ENCODE measurements at regions not wholly inside any gene's neighbourhood (a gene's known extent, or its start where the extent isn't known, plus 50 kb on each side); places are given as distances from the start of the nearest gene placed in this dataset.

GRCh38 chr14:56718312-56718711, 92.0 kb downstream of the OTX2 start:
- H3K27me3 ChIP-seq: no peaks in the 10 kb centered on the region
- H3K27ac ChIP-seq: no peak overlapping the region
- intact Hi-C loops (cut with DNase I; ENCODE audit: low total_unique reads): no loop called here
- TF ChIP-seq, protein P1, sequence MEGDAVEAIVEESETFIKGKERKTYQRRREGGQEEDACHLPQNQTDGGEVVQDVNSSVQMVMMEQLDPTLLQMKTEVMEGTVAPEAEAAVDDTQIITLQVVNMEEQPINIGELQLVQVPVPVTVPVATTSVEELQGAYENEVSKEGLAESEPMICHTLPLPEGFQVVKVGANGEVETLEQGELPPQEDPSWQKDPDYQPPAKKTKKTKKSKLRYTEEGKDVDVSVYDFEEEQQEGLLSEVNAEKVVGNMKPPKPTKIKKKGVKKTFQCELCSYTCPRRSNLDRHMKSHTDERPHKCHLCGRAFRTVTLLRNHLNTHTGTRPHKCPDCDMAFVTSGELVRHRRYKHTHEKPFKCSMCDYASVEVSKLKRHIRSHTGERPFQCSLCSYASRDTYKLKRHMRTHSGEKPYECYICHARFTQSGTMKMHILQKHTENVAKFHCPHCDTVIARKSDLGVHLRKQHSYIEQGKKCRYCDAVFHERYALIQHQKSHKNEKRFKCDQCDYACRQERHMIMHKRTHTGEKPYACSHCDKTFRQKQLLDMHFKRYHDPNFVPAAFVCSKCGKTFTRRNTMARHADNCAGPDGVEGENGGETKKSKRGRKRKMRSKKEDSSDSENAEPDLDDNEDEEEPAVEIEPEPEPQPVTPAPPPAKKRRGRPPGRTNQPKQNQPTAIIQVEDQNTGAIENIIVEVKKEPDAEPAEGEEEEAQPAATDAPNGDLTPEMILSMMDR (IDR thresholded peaks at IDR 0.05): no peak
- no peaks in the 10 kb centered on the region for H3K36me3 ChIP-seq
- no peak overlapping the region for H3K4me3 ChIP-seq
- no peak for DNase-seq
- H3K4me1 ChIP-seq: no peaks in the 10 kb centered on the region
- no peaks in the 10 kb centered on the region for H3K9me3 ChIP-seq

- Histone ChIP-seq H3K4me3 (no peak overlapping the region), H3K27ac (no peak overlapping the region), H3K9me3 (no peaks in the 10 kb centered on the region), H3K27me3 (peaks cover 0 to 2% of the 10 kb centered on the region in 2 donors), H3K4me1 (no peaks in the 10 kb centered on the region), H3K36me3 (no peaks in the 10 kb centered on the region)
- TF ChIP-seq, protein P1 (IDR thresholded peaks at IDR 0.05): no peak
- intact Hi-C loops (cut with DNase I; ENCODE audit: low total_unique reads): no loop called here
- DNase-seq: no peak
These were observed 93.6 kb downstream of the OTX2 start for GRCh38 chr14:56716705-56717104.

- H3K4me3 ChIP-seq: no peak overlapping the region
- peaks cover 0 to 2% of the 10 kb centered on the region in 2 donors for H3K27me3 ChIP-seq
- intact Hi-C loops (cut with DNase I; ENCODE audit: low total_unique reads): no loop called here
- TF ChIP-seq, protein P1 (IDR thresholded peaks at IDR 0.05): no peak
- no peak overlapping the region for H3K27ac ChIP-seq
- no peaks in the 10 kb centered on the region for H3K4me1 ChIP-seq
- DNase-seq: no peak
- no peaks in the 10 kb centered on the region for H3K36me3 ChIP-seq
- H3K9me3 ChIP-seq: no peaks in the 10 kb centered on the region
These were observed 94.3 kb downstream of the OTX2 start for GRCh38 chr14:56715938-56716337.

DNA sequence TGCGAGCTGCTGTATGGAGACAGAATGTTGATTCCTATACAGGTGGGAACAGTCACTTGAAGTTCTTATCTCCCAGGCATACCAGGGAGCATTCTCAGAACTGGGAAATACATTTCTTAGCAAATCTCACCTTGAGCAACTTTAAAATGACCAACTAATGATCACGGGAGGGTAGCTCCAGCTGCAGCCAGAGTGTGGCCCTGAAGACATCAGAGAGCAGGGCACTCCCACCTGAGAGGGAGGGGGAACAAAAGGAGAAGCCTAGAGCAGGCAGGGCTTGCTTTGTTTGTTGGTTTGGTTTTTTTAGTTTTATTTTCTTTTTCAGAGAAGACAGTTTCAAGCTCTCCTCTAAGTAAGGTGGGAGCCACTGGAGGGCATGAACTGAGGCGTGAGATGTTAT, 101.1 kb downstream of the OTX2 start:
- no peaks in the 10 kb centered on the region for H3K9me3 ChIP-seq
- no peak overlapping the region for H3K4me3 ChIP-seq
- no peak overlapping the region for H3K27ac ChIP-seq
- DNase-seq: no peak
- H3K27me3 ChIP-seq: peaks cover 0 to 2% of the 10 kb centered on the region in 2 donors
- H3K36me3 ChIP-seq: no peaks in the 10 kb centered on the region
- H3K4me1 ChIP-seq: no peaks in the 10 kb centered on the region
- TF ChIP-seq, protein P1 (IDR thresholded peaks at IDR 0.05): no peak
- intact Hi-C loops (cut with DNase I; ENCODE audit: low total_unique reads): no loop called here

- intact Hi-C loops (cut with DNase I; ENCODE audit: low total_unique reads): no loop called here
- H3K4me3 ChIP-seq: no peak overlapping the region
- no peaks in the 10 kb centered on the region for H3K4me1 ChIP-seq
- H3K27ac ChIP-seq: no peak overlapping the region
- H3K9me3 ChIP-seq: no peaks in the 10 kb centered on the region
- no peaks in the 10 kb centered on the region for H3K36me3 ChIP-seq
- H3K27me3 ChIP-seq: peaks cover 0 to 2% of the 10 kb centered on the region in 2 donors
- DNase-seq: no peak
- TF ChIP-seq, protein P1 (IDR thresholded peaks at IDR 0.05): no peak
These were observed 101.6 kb downstream of the OTX2 start for GRCh38 chr14:56708704-56709103.

GRCh38 chr14:56703947-56704346, 106.3 kb downstream of the OTX2 start:
- no peaks in the 10 kb centered on the region for H3K9me3 ChIP-seq
- intact Hi-C loops (cut with DNase I; ENCODE audit: low total_unique reads): no loop called here
- no peaks in the 10 kb centered on the region for H3K4me1 ChIP-seq
- no peaks in the 10 kb centered on the region for H3K27me3 ChIP-seq
- TF ChIP-seq, protein P1 (IDR thresholded peaks at IDR 0.05): no peak
- H3K27ac ChIP-seq: no peak overlapping the region
- H3K4me3 ChIP-seq: no peak overlapping the region
- no peaks in the 10 kb centered on the region for H3K36me3 ChIP-seq
- no peak for DNase-seq

Measured in tibial artery (tissue), 4 donors.